ENCODE measurements at regions not wholly inside any gene's neighbourhood (a gene's known extent, or its start where the extent isn't known, plus 50 kb on each side); places are given as distances from the start of the nearest gene placed in this dataset.
"Not testable (repeated sequence)": the region's sequence is repeated elsewhere in the genome, so short reads cannot be mapped to it uniquely, and the experiment has no call there.

DNA sequence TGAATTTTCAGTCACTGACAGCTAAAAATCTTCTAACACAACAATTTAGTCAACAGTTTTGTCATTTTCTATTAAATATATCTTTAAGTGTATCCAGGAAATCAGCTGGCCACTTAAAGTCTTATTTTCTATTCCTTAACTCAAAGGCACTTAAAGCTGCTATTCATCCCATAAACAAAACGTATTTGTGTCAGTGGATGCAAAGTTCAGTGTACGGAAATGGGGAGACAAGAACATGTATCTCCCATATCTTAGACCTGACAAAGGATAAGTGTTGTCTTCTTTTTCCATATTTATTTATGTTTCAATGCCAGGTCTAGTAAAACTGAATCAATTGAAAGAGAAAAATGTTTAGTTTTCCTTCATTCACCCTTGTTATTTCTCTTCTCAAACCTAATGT is 409.8 kb upstream of the KLHL1 start:
- H3K4me3 ChIP-seq: no peak overlapping the region
- 55 to 65% methylated on average over 2 of the region's 2 CpGs for WGBS, 2 donors
- no peak for TF ChIP-seq EP300 (IDR thresholded peaks at IDR 0.05)
- TF ChIP-seq, protein P1, sequence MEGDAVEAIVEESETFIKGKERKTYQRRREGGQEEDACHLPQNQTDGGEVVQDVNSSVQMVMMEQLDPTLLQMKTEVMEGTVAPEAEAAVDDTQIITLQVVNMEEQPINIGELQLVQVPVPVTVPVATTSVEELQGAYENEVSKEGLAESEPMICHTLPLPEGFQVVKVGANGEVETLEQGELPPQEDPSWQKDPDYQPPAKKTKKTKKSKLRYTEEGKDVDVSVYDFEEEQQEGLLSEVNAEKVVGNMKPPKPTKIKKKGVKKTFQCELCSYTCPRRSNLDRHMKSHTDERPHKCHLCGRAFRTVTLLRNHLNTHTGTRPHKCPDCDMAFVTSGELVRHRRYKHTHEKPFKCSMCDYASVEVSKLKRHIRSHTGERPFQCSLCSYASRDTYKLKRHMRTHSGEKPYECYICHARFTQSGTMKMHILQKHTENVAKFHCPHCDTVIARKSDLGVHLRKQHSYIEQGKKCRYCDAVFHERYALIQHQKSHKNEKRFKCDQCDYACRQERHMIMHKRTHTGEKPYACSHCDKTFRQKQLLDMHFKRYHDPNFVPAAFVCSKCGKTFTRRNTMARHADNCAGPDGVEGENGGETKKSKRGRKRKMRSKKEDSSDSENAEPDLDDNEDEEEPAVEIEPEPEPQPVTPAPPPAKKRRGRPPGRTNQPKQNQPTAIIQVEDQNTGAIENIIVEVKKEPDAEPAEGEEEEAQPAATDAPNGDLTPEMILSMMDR (IDR thresholded peaks at IDR 0.05): no peak
- no peak for TF ChIP-seq POLR2A (IDR thresholded peaks at IDR 0.05)

DNA sequence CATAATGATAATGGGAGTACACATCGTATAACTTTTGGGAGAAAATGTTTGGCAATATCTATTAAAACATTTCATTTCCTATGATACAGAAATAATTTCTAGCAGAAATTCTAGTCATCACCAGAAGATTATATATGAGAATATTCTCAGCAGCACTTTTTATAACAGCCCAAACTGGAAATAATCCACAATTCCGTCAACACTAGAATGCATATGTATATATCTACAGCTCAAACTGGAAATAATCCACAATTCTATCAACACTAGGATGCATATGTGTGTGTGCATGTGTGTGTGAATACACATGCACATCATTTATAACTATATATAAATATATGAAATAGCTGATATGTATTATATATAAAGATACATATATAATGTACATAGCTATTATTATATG is 408.0 kb upstream of the KLHL1 start:
- no peak for DNase-seq (ENCODE audit: low spot score in 2 of 2)
- Histone ChIP-seq H3K27me3 (no peaks in the 10 kb centered on the region), H3K4me3 (no peak overlapping the region), H3K9me3 (no peaks in the 10 kb centered on the region), H3K27ac (no peak overlapping the region), H3K36me3 (no peaks in the 10 kb centered on the region), H3K4me1 (no peaks in the 10 kb centered on the region)
- whole genome bisulfite sequencing, 2 donors: 87 to 91% methylated on average over 2 of the region's 2 CpGs
- TF ChIP-seq, protein P1 (IDR thresholded peaks at IDR 0.05): no peak
- TF ChIP-seq POLR2A (IDR thresholded peaks at IDR 0.05): no peak
- TF ChIP-seq EP300 (IDR thresholded peaks at IDR 0.05): no peak

More for the DNA sequence above, 409.8 kb upstream of the KLHL1 start:
- DNase-seq (ENCODE audit: low spot score in 2 of 2): no peak
- H3K4me1 ChIP-seq: no peaks in the 10 kb centered on the region
- no peak overlapping the region for H3K27ac ChIP-seq
- no peaks in the 10 kb centered on the region for H3K9me3 ChIP-seq
- H3K36me3 ChIP-seq: no peaks in the 10 kb centered on the region
- H3K27me3 ChIP-seq: no peaks in the 10 kb centered on the region

GRCh38 chr13:70511861-70512417 is 403.7 kb upstream of the KLHL1 start:
- not testable (repeated sequence) for H3K4me1 ChIP-seq; H3K27ac ChIP-seq; H3K36me3 ChIP-seq; H3K27me3 ChIP-seq; H3K4me3 ChIP-seq; H3K9me3 ChIP-seq; DNase-seq (ENCODE audit: low spot score in 2 of 2)
- 93 to 98% methylated on average over 12 to 19 of the region's 40 CpGs for WGBS, 2 donors

GRCh38 chr13:70505809-70506208 is 397.6 kb upstream of the KLHL1 start:
- TF ChIP-seq, protein P1 (IDR thresholded peaks at IDR 0.05): no peak
- no peak for TF ChIP-seq POLR2A (IDR thresholded peaks at IDR 0.05)
- no peak for TF ChIP-seq EP300 (IDR thresholded peaks at IDR 0.05)
- Histone ChIP-seq H3K27me3 (no peaks in the 10 kb centered on the region), H3K36me3 (no peaks in the 10 kb centered on the region), H3K27ac (no peak overlapping the region), H3K4me1 (no peaks in the 10 kb centered on the region), H3K4me3 (no peak overlapping the region), H3K9me3 (no peaks in the 10 kb centered on the region)
- no peak for DNase-seq (ENCODE audit: low spot score in 2 of 2)
- WGBS, 2 donors: 88 to 89% methylated on average over 4 of the region's 4 CpGs

GRCh38 chr13:70502944-70503343 is 394.7 kb upstream of the KLHL1 start:
- no peak overlapping the region for H3K27ac ChIP-seq
- no peak for DNase-seq (ENCODE audit: low spot score in 2 of 2)
- no peak for TF ChIP-seq POLR2A (IDR thresholded peaks at IDR 0.05)
- TF ChIP-seq EP300 (IDR thresholded peaks at IDR 0.05): no peak
- TF ChIP-seq, protein P1 (IDR thresholded peaks at IDR 0.05): no peak
- no peak overlapping the region for H3K4me3 ChIP-seq
- 79 to 97% methylated on average over 1 of the region's 1 CpG for WGBS, 2 donors
- H3K27me3 ChIP-seq: no peaks in the 10 kb centered on the region
- H3K9me3 ChIP-seq: peaks cover 0 to 2% (median 0%) of the 10 kb centered on the region in 4 donors
- no peaks in the 10 kb centered on the region for H3K4me1 ChIP-seq
- H3K36me3 ChIP-seq: no peaks in the 10 kb centered on the region

Data from tibial nerve (tissue), 4 donors.